ENCODE measurements at regions not wholly inside any gene's neighbourhood (a gene's known extent, or its start where the extent isn't known, plus 50 kb on each side); places are given as distances from the start of the nearest gene placed in this dataset.

GRCh38 chr21:23488245-23488644, 2119.0 kb downstream of the MRPL39 start:
- DNase-seq = no peak

- no peak for DNase-seq
Measured at GRCh38 chr21:23480591-23481270, 2126.6 kb downstream of the MRPL39 start.

- DNase-seq = no peak
Measured at GRCh38 chr21:23478381-23478780, 2128.9 kb downstream of the MRPL39 start.

- DNase-seq = peak; percentile 3
Measured at GRCh38 chr21:23475281-23476219, 2131.7 kb downstream of the MRPL39 start.

GRCh38 chr21:23471877-23472276, 2135.4 kb downstream of the MRPL39 start:
- no peak for DNase-seq

- DNase-seq = no peak
Measured at GRCh38 chr21:23463365-23463764, 2143.9 kb downstream of the MRPL39 start.

- no peak for DNase-seq
Measured at GRCh38 chr21:23455676-23456075, 2151.6 kb downstream of the MRPL39 start.

GRCh38 chr21:23452384-23453083, 2154.7 kb downstream of the MRPL39 start:
- DNase-seq = peak; percentile 68

GRCh38 chr21:23445307-23445706, 2162.0 kb downstream of the MRPL39 start:
- DNase-seq = no peak

- DNase-seq = no peak
Measured at GRCh38 chr21:23438081-23438480, 2169.2 kb downstream of the MRPL39 start.

- no peak for DNase-seq
Measured at GRCh38 chr21:23402929-23403520, 2204.3 kb downstream of the MRPL39 start.

GRCh38 chr21:23401278-23401677, 2206.0 kb downstream of the MRPL39 start:
- DNase-seq = peak; percentile 38

- no peak for DNase-seq
Measured at GRCh38 chr21:23398726-23399125, 2208.6 kb downstream of the MRPL39 start.

GRCh38 chr21:23394458-23394857, 2212.8 kb downstream of the MRPL39 start:
- no peak for DNase-seq

GRCh38 chr21:23384679-23385078, 2222.6 kb downstream of the MRPL39 start:
- no peak for DNase-seq

GRCh38 chr21:23374155-23374554, 2233.1 kb downstream of the MRPL39 start:
- DNase-seq = no peak

- DNase-seq = no peak
Measured at GRCh38 chr21:23356905-23357304, 2250.4 kb downstream of the MRPL39 start.

- DNase-seq = no peak
Measured at GRCh38 chr21:23316190-23316589, 2291.1 kb downstream of the MRPL39 start.

- DNase-seq = no peak
Measured at GRCh38 chr21:23308741-23309140, 2298.5 kb downstream of the MRPL39 start.

GRCh38 chr21:23307065-23307464, 2300.2 kb downstream of the MRPL39 start:
- no peak for DNase-seq

- no peak for DNase-seq
Measured at GRCh38 chr21:23292292-23292691, 2294.1 kb downstream of the NCAM2 start.

GRCh38 chr21:23281917-23282316, 2283.7 kb downstream of the NCAM2 start:
- no peak for DNase-seq

GRCh38 chr21:23249760-23250159, 2251.6 kb downstream of the NCAM2 start:
- DNase-seq = no peak

Measured in DMS53 (cell line).